Activated T-helper 17 cell treated with anti-CD3 and anti-CD28 coated beads, Interleukin-2, amount 50 U/mL, for 72 hours (primary cell): ENCODE measurements at regions not wholly inside any gene's neighbourhood (a gene's known extent, or its start where the extent isn't known, plus 50 kb on each side); places are given as distances from the start of the nearest gene placed in this dataset.

ENCODE experiments used
- ATAC-seq: fragments of 150-1000 bp; cut with Tn5 transposase; replicated peaks from 2 replicates; pipeline ENCODE4 v1.10.0; 2021; ENCODE audit warnings: mild to moderate bottlenecking, moderate library complexity
- H3K27ac Mint-ChIP-seq: one replicate; pipeline ENCODE4 v1.8.0; 2022; ENCODE audit warnings: mixed read lengths
- H3K27me3 Mint-ChIP-seq: one replicate; pipeline ENCODE4 v1.8.0; 2022; ENCODE audit warnings: mixed read lengths
- H3K36me3 Mint-ChIP-seq: one replicate; pipeline ENCODE4 v1.8.0; 2022; ENCODE audit warnings: low read depth, mild to moderate bottlenecking, mixed read lengths
- H3K4me1 Mint-ChIP-seq: one replicate; pipeline ENCODE4 v1.8.0; 2022; ENCODE audit warnings: mixed read lengths
- H3K4me3 Mint-ChIP-seq: one replicate; pipeline ENCODE4 v1.8.0; 2022; ENCODE audit warnings: mild to moderate bottlenecking, mixed read lengths
- H3K9me3 Mint-ChIP-seq: one replicate; pipeline ENCODE4 v1.8.0; 2022; ENCODE audit warnings: mixed read lengths

DNA sequence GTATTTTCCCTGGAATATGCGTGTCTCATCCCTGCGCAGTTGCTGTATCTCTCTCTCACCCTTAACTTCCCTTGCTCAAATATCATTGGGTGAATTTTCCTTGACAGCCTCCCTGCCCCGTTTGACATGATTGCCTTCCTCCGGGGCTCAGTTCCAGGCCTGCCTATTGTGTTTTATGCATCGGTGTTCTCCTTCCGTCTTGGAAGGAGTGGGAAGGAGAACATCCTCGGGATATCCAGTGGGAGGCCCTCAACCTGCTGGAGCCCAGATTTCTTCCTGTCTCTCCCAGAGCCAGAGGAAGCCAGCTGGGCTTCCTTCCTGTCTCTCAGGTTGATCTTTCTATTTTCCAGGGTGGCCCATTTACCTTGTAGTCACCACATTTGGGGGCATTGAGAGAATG is 434.7 kb upstream of the HS6ST1 start:
- H3K9me3 Mint-ChIP-seq = no peaks in the 10 kb centered on the region
- no peak overlapping the region for H3K27ac Mint-ChIP-seq
- H3K27me3 Mint-ChIP-seq = peaks cover 13% of the 10 kb centered on the region
- H3K4me3 Mint-ChIP-seq = no peak overlapping the region
- ATAC-seq = no peak
- H3K36me3 Mint-ChIP-seq = no peaks in the 10 kb centered on the region
- peaks cover 4% of the 10 kb centered on the region for H3K4me1 Mint-ChIP-seq

- ATAC-seq = no peak
- Mint-ChIP-seq H3K4me1 (peaks cover 4% of the 10 kb centered on the region), H3K9me3 (no peaks in the 10 kb centered on the region), H3K4me3 (no peak overlapping the region), H3K36me3 (no peaks in the 10 kb centered on the region), H3K27me3 (peaks cover 13% of the 10 kb centered on the region), H3K27ac (no peak overlapping the region)
Measured at GRCh38 chr2:128753800-128754199, 435.1 kb upstream of the HS6ST1 start.

DNA sequence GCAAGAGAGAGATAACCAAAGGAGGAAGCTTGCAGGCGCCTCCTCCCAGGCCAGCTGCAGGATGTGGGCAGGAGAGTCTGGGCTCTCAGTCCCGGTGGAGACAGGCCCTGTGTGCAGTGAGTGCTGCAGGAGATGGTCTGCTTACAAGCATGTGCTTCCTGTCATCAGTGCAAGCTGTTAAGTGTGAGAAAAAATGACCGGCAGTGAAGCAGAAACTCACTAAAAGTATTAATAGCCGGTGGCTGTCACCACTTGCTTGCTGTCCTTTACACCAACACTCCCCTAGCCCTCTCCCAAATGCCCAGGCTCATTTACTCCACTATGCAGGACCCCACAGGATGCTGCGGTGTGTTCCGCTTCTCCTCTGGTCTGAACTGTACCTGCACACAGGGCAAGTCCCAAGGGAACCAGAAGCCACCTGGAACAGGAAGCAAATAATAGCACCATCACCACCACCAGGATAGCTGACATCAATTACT is 435.6 kb upstream of the HS6ST1 start:
- peaks cover 13% of the 10 kb centered on the region for H3K27me3 Mint-ChIP-seq
- no peaks in the 10 kb centered on the region for H3K9me3 Mint-ChIP-seq
- no peak for ATAC-seq
- H3K27ac Mint-ChIP-seq = no peak overlapping the region
- peaks cover 4% of the 10 kb centered on the region for H3K4me1 Mint-ChIP-seq
- no peak overlapping the region for H3K4me3 Mint-ChIP-seq
- H3K36me3 Mint-ChIP-seq = no peaks in the 10 kb centered on the region

- Mint-ChIP-seq H3K4me1 (peaks cover 4% of the 10 kb centered on the region), H3K36me3 (no peaks in the 10 kb centered on the region), H3K27me3 (peaks cover 13% of the 10 kb centered on the region), H3K27ac (no peak overlapping the region), H3K4me3 (no peak overlapping the region), H3K9me3 (no peaks in the 10 kb centered on the region)
- no peak for ATAC-seq
Measured at GRCh38 chr2:128755695-128756364, 437.2 kb upstream of the HS6ST1 start.

- no peaks in the 10 kb centered on the region for H3K9me3 Mint-ChIP-seq
- no peak overlapping the region for H3K27ac Mint-ChIP-seq
- peaks cover 13% of the 10 kb centered on the region for H3K27me3 Mint-ChIP-seq
- peaks cover 4% of the 10 kb centered on the region for H3K4me1 Mint-ChIP-seq
- no peak overlapping the region for H3K4me3 Mint-ChIP-seq
- no peak for ATAC-seq
- no peaks in the 10 kb centered on the region for H3K36me3 Mint-ChIP-seq
Measured at GRCh38 chr2:128756365-128756717, 437.7 kb upstream of the HS6ST1 start.

DNA sequence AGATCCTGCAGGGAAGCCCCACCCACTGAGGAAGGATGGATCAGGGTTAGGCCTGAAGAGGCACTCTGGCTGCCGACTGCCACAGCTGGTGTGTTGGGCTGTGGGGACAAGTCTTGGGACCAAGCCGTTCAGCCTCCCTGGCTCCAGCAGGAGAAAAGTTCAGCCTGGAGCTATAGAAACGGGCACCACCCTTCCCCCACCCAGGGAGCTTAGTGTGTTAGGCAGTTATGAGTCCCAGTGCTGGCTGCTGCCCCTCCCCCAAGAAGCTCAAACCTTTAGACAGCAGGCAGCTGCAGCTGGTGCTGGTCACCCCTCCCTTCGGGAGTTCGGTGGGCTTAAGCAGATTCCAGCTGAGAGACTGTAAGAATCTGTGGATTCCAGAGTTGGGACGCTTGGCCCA is 447.1 kb upstream of the HS6ST1 start:
- Mint-ChIP-seq H3K9me3 (peaks cover 18% of the 10 kb centered on the region), H3K4me3 (no peak overlapping the region), H3K4me1 (no peaks in the 10 kb centered on the region), H3K36me3 (no peaks in the 10 kb centered on the region), H3K27ac (no peak overlapping the region), H3K27me3 (peaks cover 17% of the 10 kb centered on the region)
- ATAC-seq = no peak

DNA sequence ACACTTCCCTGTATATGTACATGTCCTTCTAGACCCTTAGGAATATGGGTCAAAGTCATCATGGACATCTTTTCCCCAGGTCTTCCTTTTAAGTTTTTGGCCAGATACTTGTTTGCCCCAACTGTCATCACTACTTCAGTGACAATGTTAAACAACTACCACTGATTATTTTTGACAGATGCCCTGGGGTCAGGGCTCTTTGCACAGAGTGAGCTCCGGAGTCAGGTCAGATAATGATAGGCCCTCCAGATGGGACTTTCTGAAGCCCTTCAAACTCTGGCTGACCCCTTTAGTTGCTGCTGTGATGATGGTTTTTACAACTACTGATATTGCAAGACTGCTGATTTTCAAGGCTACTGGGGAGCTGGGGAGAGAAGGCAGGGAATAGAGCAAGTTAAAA is 449.4 kb upstream of the HS6ST1 start:
- no peak overlapping the region for H3K4me3 Mint-ChIP-seq
- H3K4me1 Mint-ChIP-seq = no peaks in the 10 kb centered on the region
- no peak for ATAC-seq
- H3K27ac Mint-ChIP-seq = no peak overlapping the region
- peaks cover 13% of the 10 kb centered on the region for H3K9me3 Mint-ChIP-seq
- peaks cover 17% of the 10 kb centered on the region for H3K27me3 Mint-ChIP-seq
- H3K36me3 Mint-ChIP-seq = no peaks in the 10 kb centered on the region

DNA sequence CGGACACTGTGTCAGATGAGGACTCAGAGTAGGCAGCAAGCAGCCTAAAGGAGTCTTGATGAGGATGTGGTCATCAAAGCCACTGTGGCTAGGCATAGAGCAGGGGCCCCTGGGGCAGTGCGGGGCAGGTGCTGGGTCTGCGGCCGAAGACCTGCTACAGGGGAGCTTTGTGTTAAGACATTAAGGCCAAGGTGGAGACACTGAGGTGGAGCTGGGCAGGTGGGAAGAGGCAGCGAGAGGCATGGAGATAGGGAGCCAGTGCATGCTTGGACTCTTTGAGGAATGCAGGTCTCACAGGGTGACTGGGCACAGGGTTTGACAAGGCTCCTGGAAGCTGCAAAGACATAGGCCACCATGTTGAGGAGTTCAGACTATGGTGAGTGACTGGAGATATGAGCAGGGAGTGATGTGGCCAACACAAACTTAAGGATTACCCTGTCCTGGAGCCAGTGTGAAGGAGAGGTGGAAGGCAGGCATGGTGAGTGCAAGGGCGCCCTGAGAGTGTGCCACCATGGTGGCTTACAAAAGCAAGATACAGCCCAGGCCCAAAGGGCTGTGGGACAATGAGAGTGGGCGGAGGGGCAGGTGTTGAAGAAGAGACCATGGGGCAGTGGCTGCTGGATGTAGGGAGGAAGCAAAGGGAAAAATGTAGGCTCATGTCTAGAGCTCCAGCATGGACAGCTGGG is 450.9 kb upstream of the HS6ST1 start:
- Mint-ChIP-seq H3K27me3 (peaks cover 16% of the 10 kb centered on the region), H3K4me3 (no peak overlapping the region)

GRCh38 chr2:128770143-128771085 is 451.7 kb upstream of the HS6ST1 start:
- no peak overlapping the region for H3K4me3 Mint-ChIP-seq
- H3K9me3 Mint-ChIP-seq = no peaks in the 10 kb centered on the region
- ATAC-seq = no peak
- H3K4me1 Mint-ChIP-seq = no peaks in the 10 kb centered on the region
- H3K27ac Mint-ChIP-seq = no peak overlapping the region
- peaks cover 10% of the 10 kb centered on the region for H3K27me3 Mint-ChIP-seq
- H3K36me3 Mint-ChIP-seq = no peaks in the 10 kb centered on the region

More for the DNA sequence above, 450.9 kb upstream of the HS6ST1 start:
- H3K27ac Mint-ChIP-seq = no peak overlapping the region
- H3K36me3 Mint-ChIP-seq = no peaks in the 10 kb centered on the region
- H3K4me1 Mint-ChIP-seq = no peaks in the 10 kb centered on the region
- peaks cover 6% of the 10 kb centered on the region for H3K9me3 Mint-ChIP-seq
- no peak for ATAC-seq

DNA sequence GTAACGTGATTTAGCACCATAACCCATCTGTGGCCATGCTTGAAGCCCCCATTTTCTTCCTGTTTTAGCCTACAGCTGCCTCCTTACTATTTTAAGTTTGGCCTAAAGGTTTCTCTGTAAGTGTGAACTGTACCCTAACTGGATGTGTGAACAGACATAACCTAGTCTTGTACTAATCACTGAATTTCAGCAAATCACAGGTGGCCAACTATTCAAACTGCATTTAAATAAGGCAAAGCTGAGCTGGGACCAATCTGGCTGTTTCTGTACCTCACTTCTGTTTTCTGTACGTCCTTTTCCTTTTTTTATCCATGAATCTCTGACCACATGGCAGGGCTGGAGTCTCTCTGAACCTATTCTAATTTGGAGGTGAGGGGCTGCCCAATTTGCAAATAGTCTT is 452.7 kb upstream of the HS6ST1 start:
- Mint-ChIP-seq H3K36me3 (no peaks in the 10 kb centered on the region), H3K4me3 (no peak overlapping the region), H3K27me3 (peaks cover 10% of the 10 kb centered on the region), H3K4me1 (no peaks in the 10 kb centered on the region), H3K27ac (no peak overlapping the region), H3K9me3 (no peaks in the 10 kb centered on the region)
- no peak for ATAC-seq

DNA sequence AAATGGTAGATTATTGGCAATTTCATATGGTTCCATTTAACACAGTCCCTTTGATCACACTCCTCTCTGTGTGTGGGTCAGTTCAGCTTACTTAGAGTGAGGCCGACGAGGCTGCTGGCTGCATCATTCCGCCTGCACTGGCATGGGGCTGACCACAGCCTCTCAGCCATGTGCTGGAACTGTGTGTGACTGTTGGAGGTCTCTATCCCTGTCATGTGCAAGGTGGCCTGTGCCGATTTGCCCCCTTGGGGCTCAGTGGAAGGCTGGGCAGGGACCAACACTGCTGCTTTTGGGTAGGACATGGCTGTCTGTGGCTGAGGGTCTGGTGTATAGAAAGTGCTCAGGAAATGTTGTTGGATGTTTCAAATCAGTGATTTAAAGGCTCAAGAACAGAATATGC is 454.0 kb upstream of the HS6ST1 start:
- Mint-ChIP-seq H3K9me3 (no peaks in the 10 kb centered on the region), H3K36me3 (no peaks in the 10 kb centered on the region), H3K4me3 (no peak overlapping the region), H3K27ac (no peak overlapping the region), H3K4me1 (no peaks in the 10 kb centered on the region), H3K27me3 (peaks cover 10% of the 10 kb centered on the region)
- ATAC-seq = no peak

GRCh38 chr2:128773641-128774319 is 455.1 kb upstream of the HS6ST1 start:
- Mint-ChIP-seq H3K4me3 (no peak overlapping the region), H3K27me3 (peaks cover 8% of the 10 kb centered on the region), H3K4me1 (no peaks in the 10 kb centered on the region), H3K27ac (no peak overlapping the region), H3K9me3 (no peaks in the 10 kb centered on the region), H3K36me3 (no peaks in the 10 kb centered on the region)
- ATAC-seq = no peak

- H3K27ac Mint-ChIP-seq = no peak overlapping the region
- H3K9me3 Mint-ChIP-seq = no peaks in the 10 kb centered on the region
- no peaks in the 10 kb centered on the region for H3K36me3 Mint-ChIP-seq
- H3K4me1 Mint-ChIP-seq = no peaks in the 10 kb centered on the region
- peaks cover 5% of the 10 kb centered on the region for H3K27me3 Mint-ChIP-seq
- no peak overlapping the region for H3K4me3 Mint-ChIP-seq
- no peak for ATAC-seq
Measured at GRCh38 chr2:128774320-128775216, 455.9 kb upstream of the HS6ST1 start.
